ENCODE measurements at regions not wholly inside any gene's neighbourhood (a gene's known extent, or its start where the extent isn't known, plus 50 kb on each side); places are given as distances from the start of the nearest gene placed in this dataset.
"Not testable (repeated sequence)": the region's sequence is repeated elsewhere in the genome, so short reads cannot be mapped to it uniquely, and the experiment has no call there.

DNA sequence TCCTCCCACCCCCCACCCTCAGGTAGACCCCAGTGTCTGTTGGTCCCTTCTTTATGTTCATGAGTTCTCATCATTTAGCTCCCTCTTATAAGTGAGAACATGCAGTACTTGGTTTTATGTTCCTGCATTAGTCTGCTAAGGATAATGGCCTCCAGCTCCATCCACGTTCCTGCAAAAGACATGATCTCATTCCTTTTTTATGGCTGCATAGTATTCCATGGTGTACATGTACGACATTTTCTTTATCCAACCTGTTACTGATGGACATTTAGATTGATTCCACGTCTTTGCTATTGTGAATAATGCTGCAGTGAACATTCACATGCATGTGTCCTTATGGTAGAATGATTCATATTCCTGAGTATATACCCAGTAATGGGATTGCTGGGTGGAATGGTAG, 87.6 kb upstream of the TBL1X start:
- not testable (repeated sequence) for TF ChIP-seq CTCF, POLR2AphosphoS5, POLR2A (IDR thresholded peaks at IDR 0.05)
